Trophoblast cell (in vitro differentiated cells and primary cell): ENCODE measurements at regions not wholly inside any gene's neighbourhood (a gene's known extent, or its start where the extent isn't known, plus 50 kb on each side); places are given as distances from the start of the nearest gene placed in this dataset.

Experiments
- DNase-seq, 2 donors: peaks; one replicate each; pipeline ENCODE4 v3.0.0-alpha.2; 2016
- H2AFZ ChIP-seq: 2 replicates; pipeline ENCODE4 v1.6.1; 2013; ENCODE audit warnings: low read length, moderate library complexity, mild to moderate bottlenecking; ENCODE audit not compliant: insufficient read depth, poor library complexity
- H2AK5ac ChIP-seq: 2 replicates; pipeline ENCODE4 v1.6.1; 2013; ENCODE audit warnings: mild to moderate bottlenecking, low read length
- H2BK120ac ChIP-seq: 2 replicates; pipeline ENCODE4 v1.6.1; 2013; ENCODE audit warnings: low read length, mild to moderate bottlenecking, moderate library complexity; ENCODE audit not compliant: insufficient read depth, poor library complexity
- H2BK12ac ChIP-seq: 2 replicates; pipeline ENCODE4 v1.6.1; 2013; ENCODE audit warnings: mild to moderate bottlenecking, low read length, moderate library complexity
- H2BK5ac ChIP-seq: 2 replicates; pipeline ENCODE4 v1.6.1; 2013; ENCODE audit warnings: low read length, low read depth, moderate library complexity, mild to moderate bottlenecking; ENCODE audit not compliant: poor library complexity
- H3K14ac ChIP-seq: 2 replicates; pipeline ENCODE4 v1.6.1; 2013; ENCODE audit warnings: mild to moderate bottlenecking, low read length
- H3K18ac ChIP-seq: 2 replicates; pipeline ENCODE4 v1.6.1; 2013; ENCODE audit warnings: mild to moderate bottlenecking, low read length
- H3K23ac ChIP-seq: 2 replicates; pipeline ENCODE4 v1.6.1; 2013; ENCODE audit warnings: low read length
- H3K27ac ChIP-seq: 2 replicates; pipeline ENCODE4 v1.5.1; 2013; ENCODE audit warnings: low read depth, mild to moderate bottlenecking, inconsistent platforms, low read length, moderate library complexity
- H3K27me3 ChIP-seq: 2 replicates; pipeline ENCODE4 v1.6.1; 2013; ENCODE audit warnings: inconsistent platforms, mild to moderate bottlenecking, low read length, moderate library complexity; ENCODE audit not compliant: insufficient read depth
- H3K36me3 ChIP-seq, 2 experiments: 1 replicate in 1 of 2; 2 replicates in 1 of 2; pipeline ENCODE4 v1.6.1; 2013; ENCODE audit warnings: low read length in 2 of 2, mild to moderate bottlenecking in 2 of 2, moderate library complexity in 1 of 2; ENCODE audit not compliant: insufficient read depth in 2 of 2, control insufficient read depth in 1 of 2
- H3K4ac ChIP-seq: 2 replicates; pipeline ENCODE4 v1.6.1; 2013; ENCODE audit warnings: low read depth, mild to moderate bottlenecking, low read length, moderate library complexity
- H3K4me1 ChIP-seq, 2 experiments: 1 replicate in 1 of 2; 2 replicates in 1 of 2; pipeline ENCODE4 v1.6.1; 2013; ENCODE audit warnings: low read length in 2 of 2, mild to moderate bottlenecking in 2 of 2, moderate library complexity in 1 of 2; ENCODE audit not compliant: insufficient read depth in 2 of 2, control insufficient read depth in 1 of 2
- H3K4me2 ChIP-seq: 2 replicates; pipeline ENCODE4 v1.6.1; 2013; ENCODE audit warnings: inconsistent platforms, mild to moderate bottlenecking, low read length, moderate library complexity
- H3K4me3 ChIP-seq: 2 replicates; pipeline ENCODE4 v1.5.1; 2013; ENCODE audit warnings: mild to moderate bottlenecking, low read depth, low read length, inconsistent platforms
- H3K79me1 ChIP-seq: one replicate; pipeline ENCODE4 v1.6.1; 2013; ENCODE audit warnings: low read length
- H3K79me2 ChIP-seq: 2 replicates; pipeline ENCODE4 v1.6.1; 2013; ENCODE audit warnings: low read length, mild to moderate bottlenecking; ENCODE audit not compliant: control insufficient read depth, insufficient read depth, poor library complexity
- H3K9ac ChIP-seq: 2 replicates; pipeline ENCODE4 v1.6.1; 2013; ENCODE audit warnings: mild to moderate bottlenecking, low read length
- H3K9me3 ChIP-seq: 2 replicates; pipeline ENCODE4 v1.6.1; 2013; ENCODE audit warnings: low read depth, mild to moderate bottlenecking, control low read depth, inconsistent platforms, low read length; ENCODE audit not compliant: insufficient read depth
- H4K12ac ChIP-seq: 2 replicates; pipeline ENCODE4 v1.6.1; 2013; ENCODE audit warnings: low read depth, mild to moderate bottlenecking, low read length, moderate library complexity
- H4K8ac ChIP-seq: 2 replicates; pipeline ENCODE4 v1.6.1; 2013; ENCODE audit warnings: low read depth, mild to moderate bottlenecking, low read length, moderate library complexity
- H4K91ac ChIP-seq: one replicate; pipeline ENCODE4 v1.6.1; 2013; ENCODE audit warnings: low read depth, mild to moderate bottlenecking, low read length, moderate library complexity
- WGBS: extraction: QIAGEN DNeasy Blood & Tissue Kit; methylation state at CpG from one replicate; pipeline ENCODE4 v1.1.7; 2013; ENCODE audit warnings: missing lambda C conversion rate; ENCODE audit not compliant: insufficient read length, insufficient coverage; ENCODE audit errors: extremely low coverage; 5-methylcytosine and 5-hydroxymethylcytosine counted together

DNA sequence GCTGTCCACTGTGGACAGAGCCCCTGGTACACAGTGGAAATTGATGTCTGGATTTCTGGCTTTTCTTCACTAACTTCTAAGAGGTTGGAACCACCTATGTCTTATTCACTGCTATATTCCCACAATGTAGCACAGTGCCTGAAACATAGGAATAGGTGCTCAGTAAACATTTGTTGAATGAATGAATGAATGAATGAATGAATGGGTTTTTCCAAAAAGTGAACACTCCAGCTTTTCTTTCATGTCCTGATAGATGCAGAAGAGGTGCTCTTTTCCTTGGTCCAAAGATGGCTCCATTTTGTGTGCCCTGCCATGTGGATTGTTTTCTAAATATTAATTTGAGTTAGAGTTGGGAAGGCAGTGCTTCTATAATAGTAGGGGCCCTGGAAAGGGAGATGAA, 124.1 kb downstream of the SP3 start:
- H3K4me1 ChIP-seq: no peaks in the 10 kb centered on the region
- no peak overlapping the region for H4K12ac ChIP-seq
- no peak overlapping the region for H2BK5ac ChIP-seq
- no peaks in the 10 kb centered on the region for H3K36me3 ChIP-seq
- no peak overlapping the region for H3K9ac ChIP-seq
- H3K27me3 ChIP-seq: no peaks in the 10 kb centered on the region
- H2BK120ac ChIP-seq: no peak overlapping the region
- H3K27ac ChIP-seq: no peak overlapping the region
- no peak overlapping the region for H2AFZ ChIP-seq
- no peak overlapping the region for H2BK12ac ChIP-seq
- DNase-seq: no peak
- no peak overlapping the region for H3K4me3 ChIP-seq
- H3K4me2 ChIP-seq: no peak overlapping the region
- no peak overlapping the region for H3K14ac ChIP-seq
- H2AK5ac ChIP-seq: no peak overlapping the region
- H3K4ac ChIP-seq: no peak overlapping the region
- no peak overlapping the region for H3K23ac ChIP-seq
- H4K91ac ChIP-seq: no peak overlapping the region
- no peak overlapping the region for H4K8ac ChIP-seq
- no peaks in the 10 kb centered on the region for H3K79me1 ChIP-seq
- H3K9me3 ChIP-seq: no peaks in the 10 kb centered on the region
- no peak overlapping the region for H3K18ac ChIP-seq
- H3K79me2 ChIP-seq: no peaks in the 10 kb centered on the region

DNA sequence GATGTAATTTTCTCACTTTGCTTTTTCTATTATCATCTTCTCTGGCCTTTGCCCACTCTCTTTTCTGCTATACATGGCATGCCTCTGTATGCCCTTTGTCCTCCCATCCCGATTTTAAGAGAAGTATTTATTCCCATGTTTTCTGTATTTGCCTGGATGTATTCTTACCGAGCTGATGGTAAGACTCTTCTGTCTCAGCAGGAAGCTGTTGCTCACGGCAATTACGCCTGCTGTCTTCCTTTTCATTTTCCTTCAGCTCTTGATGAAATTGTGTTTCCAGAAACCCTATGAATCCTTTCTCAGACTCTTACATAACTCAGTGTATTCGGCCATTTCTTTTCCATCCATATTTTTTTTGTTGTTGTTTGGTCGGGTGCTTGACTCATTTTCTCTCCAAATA, 121.6 kb downstream of the SP3 start:
- Histone ChIP-seq H3K18ac (no peak overlapping the region), H3K79me1 (no peaks in the 10 kb centered on the region), H3K79me2 (no peaks in the 10 kb centered on the region), H3K36me3 (no peaks in the 10 kb centered on the region), H3K14ac (no peak overlapping the region), H3K4ac (no peak overlapping the region), H4K8ac (no peak overlapping the region), H2AFZ (no peak overlapping the region), H3K27ac (no peak overlapping the region), H3K4me1 (no peaks in the 10 kb centered on the region), H3K4me3 (no peak overlapping the region), H3K4me2 (no peak overlapping the region), H2AK5ac (no peak overlapping the region), H3K9ac (no peak overlapping the region), H3K9me3 (peaks cover 4% of the 10 kb centered on the region), H3K27me3 (no peaks in the 10 kb centered on the region), H2BK12ac (no peak overlapping the region), H4K12ac (no peak overlapping the region), H2BK120ac (no peak overlapping the region), H3K23ac (no peak overlapping the region), H2BK5ac (no peak overlapping the region), H4K91ac (no peak overlapping the region)
- no CpG with 5 or more reads among the region's 6 CpGs for whole genome bisulfite sequencing
- no peak for DNase-seq

DNA sequence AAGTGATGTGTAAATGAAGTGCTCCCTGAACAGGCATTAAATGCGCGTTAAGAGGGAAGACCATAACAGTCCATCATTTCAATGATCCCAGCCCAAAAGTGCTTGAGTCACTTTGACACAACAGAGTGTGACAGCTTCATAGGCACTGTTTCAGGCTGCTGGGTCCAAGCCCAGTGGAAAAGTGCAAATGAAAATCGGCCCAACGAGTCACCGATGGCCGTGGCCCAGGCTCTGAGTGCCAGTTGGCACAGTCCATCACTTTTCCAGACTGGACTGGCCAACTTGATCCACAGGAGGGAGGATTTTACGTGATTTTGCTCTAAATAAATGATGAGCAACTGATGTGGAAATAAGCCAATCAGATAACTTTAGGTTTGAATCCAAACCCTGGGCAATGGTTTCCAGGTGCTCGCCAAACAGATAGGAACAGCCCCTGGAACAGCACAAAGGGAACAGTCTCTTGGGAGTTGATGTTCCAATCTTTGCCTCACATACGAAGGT, 114.0 kb downstream of the SP3 start:
- no peaks in the 10 kb centered on the region for H3K4me1 ChIP-seq
- no peak overlapping the region for H3K9ac ChIP-seq
- H3K27ac ChIP-seq: no peak overlapping the region
- H3K4me3 ChIP-seq: no peak overlapping the region
- H2AFZ ChIP-seq: no peak overlapping the region
- H2BK120ac ChIP-seq: no peak overlapping the region
- no peak for DNase-seq
- no peak overlapping the region for H3K4me2 ChIP-seq
- H4K12ac ChIP-seq: no peak overlapping the region
- no peak overlapping the region for H2BK12ac ChIP-seq
- H3K9me3 ChIP-seq: peaks cover 4% of the 10 kb centered on the region
- no peaks in the 10 kb centered on the region for H3K36me3 ChIP-seq
- no peaks in the 10 kb centered on the region for H3K27me3 ChIP-seq
- no peak overlapping the region for H4K91ac ChIP-seq
- H3K18ac ChIP-seq: no peak overlapping the region
- no peaks in the 10 kb centered on the region for H3K79me1 ChIP-seq
- H4K8ac ChIP-seq: no peak overlapping the region
- H3K4ac ChIP-seq: no peak overlapping the region
- no peak overlapping the region for H3K14ac ChIP-seq
- H2BK5ac ChIP-seq: no peak overlapping the region
- no peak overlapping the region for H2AK5ac ChIP-seq
- no CpG with 5 or more reads among the region's 9 CpGs for WGBS
- H3K23ac ChIP-seq: no peak overlapping the region
- no peaks in the 10 kb centered on the region for H3K79me2 ChIP-seq

GRCh38 chr2:173854141-173854540, 111.0 kb downstream of the SP3 start:
- H3K79me1 ChIP-seq: no peaks in the 10 kb centered on the region
- no peak overlapping the region for H2BK120ac ChIP-seq
- no peaks in the 10 kb centered on the region for H3K27me3 ChIP-seq
- no peak overlapping the region for H4K8ac ChIP-seq
- DNase-seq: no peak
- no peak overlapping the region for H2AFZ ChIP-seq
- no peak overlapping the region for H3K18ac ChIP-seq
- no peak overlapping the region for H4K12ac ChIP-seq
- H3K4me1 ChIP-seq: no peaks in the 10 kb centered on the region
- no peak overlapping the region for H3K14ac ChIP-seq
- no peak overlapping the region for H3K27ac ChIP-seq
- H3K79me2 ChIP-seq: no peaks in the 10 kb centered on the region
- no peak overlapping the region for H3K9ac ChIP-seq
- no peaks in the 10 kb centered on the region for H3K9me3 ChIP-seq
- WGBS: no CpG with 5 or more reads among the region's 6 CpGs
- H3K23ac ChIP-seq: no peak overlapping the region
- no peak overlapping the region for H3K4me3 ChIP-seq
- H2BK12ac ChIP-seq: no peak overlapping the region
- H4K91ac ChIP-seq: no peak overlapping the region
- no peak overlapping the region for H3K4ac ChIP-seq
- H3K36me3 ChIP-seq: no peaks in the 10 kb centered on the region
- no peak overlapping the region for H2BK5ac ChIP-seq
- no peak overlapping the region for H2AK5ac ChIP-seq
- no peak overlapping the region for H3K4me2 ChIP-seq
